ENCODE measurements at regions not wholly inside any gene's neighbourhood (a gene's known extent, or its start where the extent isn't known, plus 50 kb on each side); places are given as distances from the start of the nearest gene placed in this dataset.

GRCh38 chr2:220899492-220899891 lies 672.6 kb downstream of the EPHA4 start:
- no peak overlapping the region for H3K9ac ChIP-seq

GRCh38 chr2:220904015-220904414 lies 668.1 kb downstream of the EPHA4 start:
- Histone ChIP-seq H3K9me2 (ENCODE audit: insufficient read depth) (no peaks in the 10 kb centered on the region), H3F3A (ENCODE audit: insufficient read depth) (no peaks in the 10 kb centered on the region), H3K4me2 (ENCODE audit: unreplicated experiment) (no peak overlapping the region), H3K9ac (no peak overlapping the region), H3K4me1 (ENCODE audit: insufficient read depth) (no peaks in the 10 kb centered on the region), H3K27me3 (replicated peaks; ENCODE audit: insufficient read depth) (peaks cover 4% of the 10 kb centered on the region; the same call in 1 of the 2 replicates), H3K36me3 (ENCODE audit: low read depth) (no peaks in the 10 kb centered on the region), H3K79me2 (ENCODE audit: insufficient read depth) (no peaks in the 10 kb centered on the region), H3K4me3 (no peak overlapping the region), H3K27ac (no peak overlapping the region), H2AFZ (no peak overlapping the region), H4K20me1 (ENCODE audit: insufficient read depth) (no peaks in the 10 kb centered on the region), H3K9me3 (ENCODE audit: low read depth) (no peaks in the 10 kb centered on the region)
- no peak for TF ChIP-seq EZH2 (IDR thresholded peaks at IDR 0.05; ENCODE audit: insufficient read depth, poor library complexity, severe bottlenecking)
- no peak for TF ChIP-seq EZH2phosphoT487 (IDR thresholded peaks at IDR 0.05; ENCODE audit: insufficient read depth, low read depth)
- DNase-seq, result no peak
- in situ Hi-C loops (cut with MboI), result no loop called here
- WGBS, 2 experiments (ENCODE audit: low coverage in 1 of 2, low lambda C conversion rate in 2 of 2, missing lambda C conversion rate in 2 of 2), result 61 to 74% methylated on average over 2 of the region's 2 CpGs

More at GRCh38 chr2:220899492-220899891, 672.6 kb downstream of the EPHA4 start:
- Histone ChIP-seq H3K9me3 (ENCODE audit: low read depth) (no peaks in the 10 kb centered on the region), H3K4me3 (no peak overlapping the region), H3K4me1 (ENCODE audit: insufficient read depth) (0 out of 2 replicates have a peak, but pooled peaks cover under 1% of the 10 kb centered on the region), H3K27ac (no peak overlapping the region), H4K20me1 (ENCODE audit: insufficient read depth) (no peaks in the 10 kb centered on the region), H2AFZ (no peak overlapping the region), H3K36me3 (ENCODE audit: low read depth) (no peaks in the 10 kb centered on the region), H3K9me2 (ENCODE audit: insufficient read depth) (no peaks in the 10 kb centered on the region), H3K79me2 (ENCODE audit: insufficient read depth) (no peaks in the 10 kb centered on the region), H3K4me2 (ENCODE audit: unreplicated experiment) (no peak overlapping the region), H3K27me3 (replicated peaks; ENCODE audit: insufficient read depth) (no peaks in the 10 kb centered on the region; the same call in 1 of the 2 replicates), H3F3A (ENCODE audit: insufficient read depth) (peaks cover 1% of the 10 kb centered on the region; the same call in 1 of the 2 replicates)
- in situ Hi-C loops (cut with MboI), result no loop called here
- 71 to 81% methylated on average over 1 of the region's 1 CpG for WGBS, 2 experiments (ENCODE audit: low coverage in 1 of 2, low lambda C conversion rate in 2 of 2, missing lambda C conversion rate in 2 of 2)
- DNase-seq, result no peak
- no peak for TF ChIP-seq EZH2phosphoT487 (IDR thresholded peaks at IDR 0.05; ENCODE audit: insufficient read depth, low read depth)
- no peak for TF ChIP-seq EZH2 (IDR thresholded peaks at IDR 0.05; ENCODE audit: insufficient read depth, poor library complexity, severe bottlenecking)

GRCh38 chr2:220913384-220913783 lies 658.7 kb downstream of the EPHA4 start:
- H3K9ac ChIP-seq, result no peak overlapping the region
- no peak for TF ChIP-seq EZH2 (IDR thresholded peaks at IDR 0.05; ENCODE audit: insufficient read depth, poor library complexity, severe bottlenecking)
- TF ChIP-seq EZH2phosphoT487 (IDR thresholded peaks at IDR 0.05; ENCODE audit: insufficient read depth, low read depth), result no peak
- no peaks in the 10 kb centered on the region for H3K79me2 ChIP-seq (ENCODE audit: insufficient read depth)
- no peaks in the 10 kb centered on the region for H3K4me1 ChIP-seq (ENCODE audit: insufficient read depth)
- DNase-seq, result peak; percentile 38
- H3K27me3 ChIP-seq (replicated peaks; ENCODE audit: insufficient read depth), result 0 out of 2 replicates have a peak, but pooled peaks cover 5% of the 10 kb centered on the region
- H4K20me1 ChIP-seq (ENCODE audit: insufficient read depth), result no peaks in the 10 kb centered on the region
- H3K9me3 ChIP-seq (ENCODE audit: low read depth), result no peaks in the 10 kb centered on the region
- H3K9me2 ChIP-seq (ENCODE audit: insufficient read depth), result no peaks in the 10 kb centered on the region
- H2AFZ ChIP-seq, result no peak overlapping the region
- no peak overlapping the region for H3K27ac ChIP-seq
- no peak overlapping the region for H3K4me3 ChIP-seq
- no peaks in the 10 kb centered on the region for H3F3A ChIP-seq (ENCODE audit: insufficient read depth)
- H3K36me3 ChIP-seq (ENCODE audit: low read depth), result no peaks in the 10 kb centered on the region
- H3K4me2 ChIP-seq (ENCODE audit: unreplicated experiment), result no peak overlapping the region
- in situ Hi-C loops (cut with MboI), result no loop called here

DNA sequence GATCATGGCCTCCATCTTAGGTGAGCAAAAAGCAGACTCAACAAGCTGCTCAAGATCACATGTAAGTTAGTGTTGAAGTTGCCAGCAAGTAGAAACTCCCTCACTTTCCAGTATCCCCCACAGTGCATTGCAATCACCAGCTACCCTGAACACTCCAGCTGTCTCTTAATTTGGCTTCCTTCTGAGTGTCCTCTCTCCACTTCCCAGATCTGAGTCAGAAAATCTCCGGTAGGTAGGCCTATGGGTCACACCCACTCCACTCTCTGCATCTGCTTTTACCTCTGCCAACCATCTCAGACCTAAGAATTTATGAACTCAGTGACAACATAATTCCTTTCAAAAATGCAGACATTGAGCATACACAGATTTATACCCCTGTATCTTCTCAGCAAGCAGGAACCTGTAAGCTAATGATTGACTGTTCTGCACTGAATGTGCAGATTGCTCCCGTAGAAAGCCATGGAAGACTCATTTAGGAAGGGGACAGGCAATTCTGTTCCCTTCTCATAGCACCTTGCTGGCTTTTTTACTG lies 656.9 kb downstream of the EPHA4 start:
- H3F3A ChIP-seq (ENCODE audit: insufficient read depth), result no peaks in the 10 kb centered on the region
- no peaks in the 10 kb centered on the region for H3K9me2 ChIP-seq (ENCODE audit: insufficient read depth)
- H3K9me3 ChIP-seq (ENCODE audit: low read depth), result no peaks in the 10 kb centered on the region
- no peak overlapping the region for H2AFZ ChIP-seq
- no peaks in the 10 kb centered on the region for H3K36me3 ChIP-seq (ENCODE audit: low read depth)
- no peaks in the 10 kb centered on the region for H4K20me1 ChIP-seq (ENCODE audit: insufficient read depth)
- no peak for DNase-seq
- H3K27ac ChIP-seq, result no peak overlapping the region
- no peaks in the 10 kb centered on the region for H3K4me1 ChIP-seq (ENCODE audit: insufficient read depth)
- no peak overlapping the region for H3K4me3 ChIP-seq
- TF ChIP-seq EZH2 (IDR thresholded peaks at IDR 0.05; ENCODE audit: insufficient read depth, poor library complexity, severe bottlenecking) (no peak), EZH2phosphoT487 (IDR thresholded peaks at IDR 0.05; ENCODE audit: insufficient read depth, low read depth) (no peak)
- H3K9ac ChIP-seq, result no peak overlapping the region
- H3K79me2 ChIP-seq (ENCODE audit: insufficient read depth), result no peaks in the 10 kb centered on the region
- H3K4me2 ChIP-seq (ENCODE audit: unreplicated experiment), result no peak overlapping the region
- WGBS, 2 experiments (ENCODE audit: low coverage in 1 of 2, low lambda C conversion rate in 2 of 2, missing lambda C conversion rate in 2 of 2), result 7 to 19% methylated on average over 2 of the region's 2 CpGs
- 0 out of 2 replicates have a peak, but pooled peaks cover 5% of the 10 kb centered on the region for H3K27me3 ChIP-seq (replicated peaks; ENCODE audit: insufficient read depth)
- in situ Hi-C loops (cut with MboI), result no loop called here

- Histone ChIP-seq H3K36me3 (ENCODE audit: low read depth) (no peaks in the 10 kb centered on the region), H3K4me2 (ENCODE audit: unreplicated experiment) (no peak overlapping the region), H3K79me2 (ENCODE audit: insufficient read depth) (no peaks in the 10 kb centered on the region), H3K4me1 (ENCODE audit: insufficient read depth) (no peaks in the 10 kb centered on the region), H3K9ac (no peak overlapping the region), H3K9me2 (ENCODE audit: insufficient read depth) (no peaks in the 10 kb centered on the region), H3K4me3 (no peak overlapping the region), H2AFZ (no peak overlapping the region), H3F3A (ENCODE audit: insufficient read depth) (no peaks in the 10 kb centered on the region), H3K27ac (no peak overlapping the region), H4K20me1 (ENCODE audit: insufficient read depth) (no peaks in the 10 kb centered on the region), H3K9me3 (ENCODE audit: low read depth) (no peaks in the 10 kb centered on the region), H3K27me3 (replicated peaks; ENCODE audit: insufficient read depth) (0 out of 2 replicates have a peak, but pooled peaks cover 5% of the 10 kb centered on the region)
- WGBS, 2 experiments (ENCODE audit: low coverage in 1 of 2, low lambda C conversion rate in 2 of 2, missing lambda C conversion rate in 2 of 2), result 47 to 56% methylated on average over 4 of the region's 4 CpGs
- TF ChIP-seq EZH2 (IDR thresholded peaks at IDR 0.05; ENCODE audit: insufficient read depth, poor library complexity, severe bottlenecking) (no peak), EZH2phosphoT487 (IDR thresholded peaks at IDR 0.05; ENCODE audit: insufficient read depth, low read depth) (no peak)
- no peak for DNase-seq
- in situ Hi-C loops (cut with MboI), result no loop called here
These were observed 655.2 kb downstream of the EPHA4 start for GRCh38 chr2:220916931-220917330.
